Large intestine (tissue), 3 donors: ENCODE measurements at regions not wholly inside any gene's neighbourhood (a gene's known extent, or its start where the extent isn't known, plus 50 kb on each side); places are given as distances from the start of the nearest gene placed in this dataset.

ENCODE experiments used
- DNase-seq, 2 donors: peaks; one replicate each; pipeline versions ENCODE4 v3.0.0 to v3.0.0-alpha.2; 2013
- H3K27ac ChIP-seq: one replicate; pipeline ENCODE4 v1.5.1; 2013; ENCODE audit warnings: low read length
- H3K27me3 ChIP-seq: 2 replicates; pipeline ENCODE4 v1.6.1; 2013; ENCODE audit warnings: low read length; ENCODE audit not compliant: control insufficient read depth, insufficient read depth
- H3K36me3 ChIP-seq: 2 replicates; pipeline ENCODE4 v1.6.1; 2013; ENCODE audit warnings: low read length; ENCODE audit not compliant: control insufficient read depth, insufficient read depth
- H3K4me1 ChIP-seq: one replicate; pipeline ENCODE4 v1.6.1; 2013; ENCODE audit warnings: low read length; ENCODE audit not compliant: control insufficient read depth, insufficient read depth
- H3K4me3 ChIP-seq: one replicate; pipeline ENCODE4 v1.5.1; 2013; ENCODE audit warnings: low read length
- H3K9me3 ChIP-seq: one replicate; pipeline ENCODE4 v1.6.1; 2013; ENCODE audit warnings: mild to moderate bottlenecking, low read depth, low read length, moderate library complexity; ENCODE audit not compliant: control insufficient read depth
- WGBS: methylation state at CpG from one replicate; pipeline ENCODE4 v1.1.5; 2013; ENCODE audit warnings: low lambda C conversion rate; ENCODE audit not compliant: insufficient coverage; 5-methylcytosine and 5-hydroxymethylcytosine counted together

- H3K4me1 ChIP-seq, result peaks cover 5% of the 10 kb centered on the region
- no CpG with 5 or more reads among the region's 3 CpGs for WGBS
Observed at GRCh38 chr2:38467768-38468455, 90.8 kb upstream of the ATL2 start.

GRCh38 chr2:38466876-38467767 lies 90.0 kb upstream of the ATL2 start:
- no peak overlapping the region for H3K4me3 ChIP-seq
- H3K27me3 ChIP-seq, result no peaks in the 10 kb centered on the region
- no peak for DNase-seq
- no peaks in the 10 kb centered on the region for H3K9me3 ChIP-seq
- H3K4me1 ChIP-seq, result peaks cover 5% of the 10 kb centered on the region
- WGBS, result 100% methylated on average over 1 of the region's 11 CpGs
- peak overlapping the region; percentile 40 for H3K27ac ChIP-seq
- H3K36me3 ChIP-seq, result no peaks in the 10 kb centered on the region

More at GRCh38 chr2:38467768-38468455, 90.8 kb upstream of the ATL2 start:
- DNase-seq, result no peak
- Histone ChIP-seq H3K4me3 (no peak overlapping the region), H3K9me3 (no peaks in the 10 kb centered on the region), H3K27ac (peak overlapping the region; percentile 37), H3K27me3 (no peaks in the 10 kb centered on the region), H3K36me3 (no peaks in the 10 kb centered on the region)

GRCh38 chr2:38466409-38466808 lies 89.3 kb upstream of the ATL2 start:
- Histone ChIP-seq H3K27ac (peak overlapping the region; percentile 40), H3K4me1 (peaks cover 5% of the 10 kb centered on the region), H3K9me3 (no peaks in the 10 kb centered on the region), H3K36me3 (no peaks in the 10 kb centered on the region), H3K27me3 (no peaks in the 10 kb centered on the region), H3K4me3 (no peak overlapping the region)
- WGBS, result no CpG with 5 or more reads among the region's 5 CpGs
- DNase-seq, result no peak

GRCh38 chr2:38465789-38466127 lies 88.7 kb upstream of the ATL2 start:
- no peaks in the 10 kb centered on the region for H3K9me3 ChIP-seq
- H3K36me3 ChIP-seq, result no peaks in the 10 kb centered on the region
- peaks cover 5% of the 10 kb centered on the region for H3K4me1 ChIP-seq
- no peak overlapping the region for H3K4me3 ChIP-seq
- peak overlapping the region; percentile 10 for H3K27ac ChIP-seq
- DNase-seq, result peak; percentile 45
- no peaks in the 10 kb centered on the region for H3K27me3 ChIP-seq
- no CpG with 5 or more reads among the region's 4 CpGs for whole genome bisulfite sequencing

- Histone ChIP-seq H3K27ac (peak overlapping the region; percentile 10), H3K9me3 (no peaks in the 10 kb centered on the region), H3K36me3 (no peaks in the 10 kb centered on the region), H3K4me3 (no peak overlapping the region), H3K4me1 (peaks cover 5% of the 10 kb centered on the region), H3K27me3 (no peaks in the 10 kb centered on the region)
- DNase-seq, result no peak
- WGBS, result no CpG with 5 or more reads among the region's 9 CpGs
Observed at GRCh38 chr2:38464971-38465788, 88.1 kb upstream of the ATL2 start.

- Histone ChIP-seq H3K36me3 (no peaks in the 10 kb centered on the region), H3K27ac (no peak overlapping the region), H3K4me1 (peaks cover 5% of the 10 kb centered on the region), H3K27me3 (no peaks in the 10 kb centered on the region), H3K9me3 (no peaks in the 10 kb centered on the region), H3K4me3 (no peak overlapping the region)
- no peak for DNase-seq
- WGBS, result 90% methylated on average over 1 of the region's 4 CpGs
Observed at GRCh38 chr2:38463752-38464151, 86.7 kb upstream of the ATL2 start.

- DNase-seq, result no peak
- H3K27me3 ChIP-seq, result no peaks in the 10 kb centered on the region
- H3K9me3 ChIP-seq, result no peaks in the 10 kb centered on the region
- peaks cover 5% of the 10 kb centered on the region for H3K4me1 ChIP-seq
- H3K36me3 ChIP-seq, result no peaks in the 10 kb centered on the region
- WGBS, result 83% methylated on average over 1 of the region's 7 CpGs
- H3K27ac ChIP-seq, result no peak overlapping the region
- H3K4me3 ChIP-seq, result no peak overlapping the region
Observed at GRCh38 chr2:38462121-38462661, 85.1 kb upstream of the ATL2 start.

- no CpG with 5 or more reads among the region's 1 CpG for WGBS
- Histone ChIP-seq H3K4me1 (peaks cover 5% of the 10 kb centered on the region), H3K36me3 (no peaks in the 10 kb centered on the region), H3K9me3 (no peaks in the 10 kb centered on the region), H3K27me3 (no peaks in the 10 kb centered on the region), H3K4me3 (no peak overlapping the region), H3K27ac (no peak overlapping the region)
- DNase-seq, result no peak
Observed at GRCh38 chr2:38461470-38461869, 84.4 kb upstream of the ATL2 start.

GRCh38 chr2:38460313-38460712 lies 83.2 kb upstream of the ATL2 start:
- H3K27ac ChIP-seq, result no peak overlapping the region
- WGBS, result no CpG with 5 or more reads among the region's 3 CpGs
- H3K4me3 ChIP-seq, result no peak overlapping the region
- DNase-seq, result no peak
- no peaks in the 10 kb centered on the region for H3K36me3 ChIP-seq
- no peaks in the 10 kb centered on the region for H3K9me3 ChIP-seq
- peaks cover under 1% of the 10 kb centered on the region for H3K4me1 ChIP-seq
- no peaks in the 10 kb centered on the region for H3K27me3 ChIP-seq

- Histone ChIP-seq H3K27me3 (no peaks in the 10 kb centered on the region), H3K36me3 (no peaks in the 10 kb centered on the region), H3K4me1 (peaks cover 5% of the 10 kb centered on the region), H3K9me3 (no peaks in the 10 kb centered on the region), H3K27ac (no peak overlapping the region), H3K4me3 (no peak overlapping the region)
- WGBS, result no CpG with 5 or more reads among the region's 4 CpGs
- DNase-seq, result no peak
Observed at GRCh38 chr2:38454081-38454480, 77.0 kb upstream of the ATL2 start.
